H9 (cell line): ENCODE measurements at regions not wholly inside any gene's neighbourhood (a gene's known extent, or its start where the extent isn't known, plus 50 kb on each side); places are given as distances from the start of the nearest gene placed in this dataset.

ENCODE experiments used
- DNase-seq: peaks from one replicate; pipeline ENCODE4 v3.0.0-alpha.2; 2017
- H2AFZ ChIP-seq: one replicate; pipeline ENCODE4 v1.6.1; 2013; ENCODE audit warnings: mild to moderate bottlenecking, low read length, control low read depth, moderate library complexity
- H2AK5ac ChIP-seq: 2 replicates; pipeline ENCODE4 v1.6.1; 2013; ENCODE audit warnings: low read length, control low read depth, mixed read lengths; ENCODE audit not compliant: insufficient read length
- H2BK120ac ChIP-seq: one replicate; pipeline ENCODE4 v1.6.1; 2013; ENCODE audit warnings: low read depth, mild to moderate bottlenecking, low read length, control low read depth, inconsistent platforms; ENCODE audit not compliant: poor library complexity, severe bottlenecking
- H2BK12ac ChIP-seq: 2 replicates; pipeline ENCODE4 v1.6.1; 2013; ENCODE audit warnings: low read length, control low read depth, mixed read lengths, low read depth; ENCODE audit not compliant: insufficient read length
- H2BK15ac ChIP-seq: 2 replicates; pipeline ENCODE4 v1.6.1; 2013; ENCODE audit warnings: low read depth, low read length, control low read depth
- H2BK20ac ChIP-seq: one replicate; pipeline ENCODE4 v1.6.1; 2013; ENCODE audit warnings: low read depth, mild to moderate bottlenecking, low read length, control low read depth, inconsistent platforms; ENCODE audit not compliant: poor library complexity, severe bottlenecking
- H2BK5ac ChIP-seq: 2 replicates; pipeline ENCODE4 v1.6.1; 2013; ENCODE audit warnings: low read length, control low read depth, mixed read lengths; ENCODE audit not compliant: insufficient read length
- H3K14ac ChIP-seq: 2 replicates; pipeline ENCODE4 v1.6.1; 2013; ENCODE audit warnings: low read length, control low read depth; ENCODE audit not compliant: insufficient read depth
- H3K18ac ChIP-seq: 2 replicates; pipeline ENCODE4 v1.6.1; 2013; ENCODE audit warnings: low read depth, mild to moderate bottlenecking, mixed read lengths, low read length, control low read depth; ENCODE audit not compliant: insufficient read length
- H3K23ac ChIP-seq: 2 replicates; pipeline ENCODE4 v1.6.1; 2013; ENCODE audit warnings: low read length, control low read depth, mixed read lengths, low read depth; ENCODE audit not compliant: insufficient read length
- H3K23me2 ChIP-seq: 2 replicates; pipeline ENCODE4 v1.6.1; 2013; ENCODE audit warnings: low read depth, mild to moderate bottlenecking, mixed read lengths, low read length, control low read depth; ENCODE audit not compliant: insufficient read length, poor library complexity, severe bottlenecking
- H3K27ac ChIP-seq: 2 replicates; pipeline ENCODE4 v1.5.1; 2013; ENCODE audit warnings: low read length, control low read depth, mixed read lengths, low read depth; ENCODE audit not compliant: insufficient read length
- H3K27me3 ChIP-seq: 2 replicates; pipeline ENCODE4 v1.6.1; 2013; ENCODE audit warnings: low read length, control low read depth, inconsistent platforms; ENCODE audit not compliant: insufficient read depth
- H3K4ac ChIP-seq: 2 replicates; pipeline ENCODE4 v1.6.1; 2013; ENCODE audit warnings: low read depth, mild to moderate bottlenecking, control low read depth, inconsistent platforms, low read length, moderate library complexity
- H3K4me1 ChIP-seq: 2 replicates; pipeline ENCODE4 v1.6.1; 2013; ENCODE audit warnings: low read length, control low read depth, inconsistent platforms; ENCODE audit not compliant: insufficient read depth
- H3K4me2 ChIP-seq: 2 replicates; pipeline ENCODE4 v1.6.1; 2013; ENCODE audit warnings: low read length, control low read depth, mixed read lengths; ENCODE audit not compliant: insufficient read length, insufficient read depth
- H3K56ac ChIP-seq: 2 replicates; pipeline ENCODE4 v1.6.1; 2013; ENCODE audit warnings: low read depth, mild to moderate bottlenecking, mixed read lengths, low read length, control low read depth; ENCODE audit not compliant: insufficient read length
- H3K79me1 ChIP-seq: 2 replicates; pipeline ENCODE4 v1.6.1; 2013; ENCODE audit warnings: low read depth, mild to moderate bottlenecking, moderate library complexity, low read length, control low read depth, inconsistent platforms; ENCODE audit not compliant: insufficient read depth, poor library complexity, severe bottlenecking
- H3K79me2 ChIP-seq: 2 replicates; pipeline ENCODE4 v1.6.1; 2013; ENCODE audit warnings: low read length, control low read depth, inconsistent platforms; ENCODE audit not compliant: insufficient read depth
- H3K9ac ChIP-seq: 2 replicates; pipeline ENCODE4 v1.6.1; 2013; ENCODE audit warnings: low read length, control low read depth, mixed read lengths; ENCODE audit not compliant: insufficient read length; ENCODE audit errors: extremely low read depth
- H3K9me3 ChIP-seq: one replicate; pipeline ENCODE4 v1.6.1; 2013; ENCODE audit warnings: low read depth, low read length, inconsistent platforms; ENCODE audit not compliant: control insufficient read depth
- H3T11ph ChIP-seq: one replicate; pipeline ENCODE4 v1.6.1; 2013; ENCODE audit warnings: mild to moderate bottlenecking, low read length, control low read depth, inconsistent platforms
- H4K20me1 ChIP-seq: one replicate; pipeline ENCODE4 v1.6.1; 2013; ENCODE audit not compliant: control insufficient read depth, insufficient read length, insufficient read depth
- H4K5ac ChIP-seq: 2 replicates; pipeline ENCODE4 v1.6.1; 2013; ENCODE audit warnings: low read depth, mild to moderate bottlenecking, mixed read lengths, low read length, control low read depth; ENCODE audit not compliant: insufficient read length
- H4K8ac ChIP-seq: replicated peaks from 2 replicates; pipeline ENCODE4 v1.6.1; 2013; ENCODE audit warnings: low read length, control low read depth, mixed read lengths, low read depth; ENCODE audit not compliant: insufficient read length
- H4K91ac ChIP-seq: 2 replicates; pipeline ENCODE4 v1.6.1; 2013; ENCODE audit warnings: low read depth, mild to moderate bottlenecking, moderate library complexity, mixed read lengths, low read length, control low read depth; ENCODE audit not compliant: insufficient read length
- H3K27ac Mint-ChIP-seq, 3 experiments: 2 replicates in 2 of 3; 3 replicates in 1 of 3; pipeline ENCODE4 v1.8.0; 2020 to 2021; ENCODE audit warnings: mixed read lengths in 3 of 3, mild to moderate bottlenecking in 1 of 3, moderate library complexity in 1 of 3
- H3K27me3 Mint-ChIP-seq: 2 replicates; pipeline ENCODE4 v1.8.0; 2021; ENCODE audit warnings: low read depth, mild to moderate bottlenecking, moderate library complexity, mixed read lengths
- H3K36me3 Mint-ChIP-seq, 3 experiments: 2 replicates in 2 of 3; 3 replicates in 1 of 3; pipeline ENCODE4 v1.8.0; 2020 to 2021; ENCODE audit warnings: low read depth in 3 of 3, mixed read lengths in 3 of 3; ENCODE audit not compliant: insufficient read depth in 1 of 3
- H3K4me1 Mint-ChIP-seq, 2 experiments: 2 replicates each; pipeline ENCODE4 v1.8.0; 2020; ENCODE audit warnings: mixed read lengths in 2 of 2
- H3K4me3 Mint-ChIP-seq, 2 experiments: 2 replicates in 1 of 2; 3 replicates in 1 of 2; pipeline ENCODE4 v1.8.0; 2020 to 2021; ENCODE audit warnings: mild to moderate bottlenecking in 2 of 2, mixed read lengths in 2 of 2, moderate library complexity in 1 of 2
- H3K9me3 Mint-ChIP-seq, 2 experiments: 2 replicates in 1 of 2; 3 replicates in 1 of 2; pipeline ENCODE4 v1.8.0; 2020; ENCODE audit warnings: mild to moderate bottlenecking in 2 of 2, mixed read lengths in 2 of 2, moderate library complexity in 1 of 2
- CTCF ChIP-seq: fragments of 200-600 bp; sonication (generic); conservative IDR thresholded peaks from 3 replicates; pipeline ENCODE4 v1.8.0; 2021; ENCODE audit warnings: antibody characterized with exemption, mild to moderate bottlenecking
- WGBS: extraction: QIAGEN DNeasy Blood & Tissue Kit; methylation state at CpG from one replicate; pipeline ENCODE4 v1.1.7; 2013; ENCODE audit warnings: missing lambda C conversion rate, low lambda C conversion rate, mixed read lengths; ENCODE audit not compliant: insufficient read length; ENCODE audit errors: extremely low coverage; 5-methylcytosine and 5-hydroxymethylcytosine counted together

- Histone ChIP-seq H2BK120ac (no peak overlapping the region), H4K91ac (no peak overlapping the region), H4K8ac (no peak overlapping the region), H3K9me3 (no peaks in the 10 kb centered on the region), H2BK15ac (no peak overlapping the region), H3K27me3 (no peaks in the 10 kb centered on the region), H3K18ac (no peak overlapping the region), H2AK5ac (no peak overlapping the region), H2BK5ac (no peak overlapping the region), H3K4me2 (no peak overlapping the region), H3K79me2 (no peaks in the 10 kb centered on the region), H4K5ac (no peak overlapping the region), H3K23me2 (no peaks in the 10 kb centered on the region), H3K23ac (no peak overlapping the region), H3K56ac (no peak overlapping the region), H3K79me1 (no peaks in the 10 kb centered on the region), H2BK20ac (no peak overlapping the region), H3K14ac (no peak overlapping the region), H4K20me1 (no peaks in the 10 kb centered on the region), H3K4ac (no peak overlapping the region), H3K9ac (no peak overlapping the region), H2AFZ (no peak overlapping the region), H3K4me1 (no peaks in the 10 kb centered on the region), H2BK12ac (no peak overlapping the region), H3T11ph (no peak overlapping the region), H3K27ac (no peak overlapping the region)
- no peak for DNase-seq
- H3K4me1 Mint-ChIP-seq = 0 out of 4 replicates have a peak, but pooled peaks cover 0 to 6% of the 10 kb centered on the region in 2 experiments
- no peaks in the 10 kb centered on the region for H3K27me3 Mint-ChIP-seq
- no peak for TF ChIP-seq CTCF
- no peak overlapping the region for H3K27ac Mint-ChIP-seq
- peaks cover 20 to 26% of the 10 kb centered on the region in 2 experiments for H3K9me3 Mint-ChIP-seq
- H3K36me3 Mint-ChIP-seq = no peaks in the 10 kb centered on the region; a peak in 1 of 7 replicates
- H3K4me3 Mint-ChIP-seq = no peak overlapping the region
- no CpG with 5 or more reads among the region's 2 CpGs for WGBS
These were observed 225.7 kb upstream of the ARX start for GRCh38 chrX:25241461-25241860.
